GM12878 (cell line): ENCODE measurements at regions not wholly inside any gene's neighbourhood (a gene's known extent, or its start where the extent isn't known, plus 50 kb on each side); places are given as distances from the start of the nearest gene placed in this dataset.

Experiments used
- ATAC-seq: fragments of 200-7000 bp; cut with Tn5 transposase; 3 replicates; pipeline ENCODE4 v1.9.1; 2020; ENCODE audit warnings: mild to moderate bottlenecking, moderate library complexity
- BruUV-seq: library from RNA; stranded (reverse); fragments of 400-500 nt; replicated peaks from 2 replicates; lab custom pipeline; 2021; lab: Mats Ljungman, UMichigan
- CTCF ChIA-PET: fragments of 300-600 bp; sonication (Branson Sonifier 250); formaldehyde crosslinking; extraction: SDS; loops from one replicate; lab custom pipeline; 2021; ENCODE audit warnings: inconsistent platforms; lab: Yijun Ruan, JAX
- POLR2A ChIA-PET: fragments of 350-600 bp; formaldehyde crosslinking; extraction: SDS; loops from one replicate; lab custom pipeline; 2021; ENCODE audit warnings: inconsistent platforms; lab: Charles Lee
- RAD21 ChIA-PET: fragments of 300-600 bp; sonication (Branson Sonifier 250); formaldehyde crosslinking; loops from one replicate; lab custom pipeline; 2023; ENCODE audit warnings: antibody characterized with exemption; ENCODE audit not compliant: unreplicated experiment; lab: Charles Lee
- SMC1A ChIA-PET: fragments of 300-600 bp; sonication (Branson Sonifier 250); formaldehyde crosslinking; loops from one replicate; lab custom pipeline; 2023; ENCODE audit not compliant: unreplicated experiment, uncharacterized antibody; lab: Charles Lee
- DNase-seq: peaks from one replicate; pipeline ENCODE4 v3.0.0-alpha.2; 2011; ENCODE audit warnings: low read depth, low spot score
- FAIRE-seq: peaks from 3 replicates; lab custom pipeline; 2011; peaks lifted over from hg19 to GRCh38; lab: Jason Lieb, UNC
- H2AFZ ChIP-seq: 2 replicates; pipeline ENCODE4 v1.6.0; 2011; ENCODE audit warnings: low read depth, low read length, control low read depth; ENCODE audit not compliant: control insufficient read depth
- H3K27ac ChIP-seq: 2 replicates; pipeline ENCODE4 v1.5.1; 2011; ENCODE audit warnings: control low read depth; ENCODE audit not compliant: control insufficient read depth, insufficient read depth
- H3K27me3 ChIP-seq, 2 experiments: replicated peaks in 1 of 2; 2 replicates each; pipeline versions ENCODE4 v1.6.0 to v1.6.1; 2011; ENCODE audit warnings: low read length in 1 of 2; ENCODE audit not compliant: control insufficient read depth in 2 of 2, insufficient read depth in 2 of 2
- H3K36me3 ChIP-seq, 2 experiments: 2 replicates each; pipeline ENCODE4 v1.5.1; 2011; ENCODE audit warnings: low read length in 1 of 2; ENCODE audit not compliant: control insufficient read depth in 2 of 2, insufficient read depth in 2 of 2
- H3K4me1 ChIP-seq: 2 replicates; pipeline ENCODE4 v1.6.1; 2011; ENCODE audit warnings: mild to moderate bottlenecking, low read length, moderate library complexity, mixed read lengths; ENCODE audit not compliant: control insufficient read depth, insufficient read depth
- H3K4me2 ChIP-seq: 2 replicates; pipeline ENCODE4 v1.6.0; 2011; ENCODE audit warnings: control low read depth; ENCODE audit not compliant: control insufficient read depth, insufficient read depth
- H3K4me3 ChIP-seq: fragments of 200-600 bp; sonication (generic); 2 replicates; pipeline ENCODE4 v1.5.1; 2016
- H3K79me2 ChIP-seq: 2 replicates; pipeline ENCODE4 v1.6.0; 2011; ENCODE audit warnings: low read length; ENCODE audit not compliant: control insufficient read depth, insufficient read depth
- H3K9ac ChIP-seq: 2 replicates; pipeline ENCODE4 v1.8.0; 2011; ENCODE audit warnings: low read length, control low read depth, mixed read lengths; ENCODE audit not compliant: control insufficient read depth, insufficient read depth
- H3K9me3 ChIP-seq: replicated peaks from 3 replicates; pipeline ENCODE4 v1.5.1; 2011; ENCODE audit warnings: mild to moderate bottlenecking, low read length; ENCODE audit not compliant: control insufficient read depth, insufficient read depth
- H4K20me1 ChIP-seq: 2 replicates; pipeline ENCODE4 v1.6.0; 2011; ENCODE audit not compliant: control insufficient read depth, insufficient read depth
- DPF2 ChIP-seq: fragments of 450-650 bp; IDR thresholded peaks from 2 replicates; pipeline ENCODE4 v1.6.1; 2017; ENCODE audit warnings: mild to moderate bottlenecking
- IKZF2 ChIP-seq, 2 experiments: fragments of 450-650 bp; IDR thresholded peaks; 2 replicates each; pipeline ENCODE4 v1.6.1; 2017; ENCODE audit warnings: mild to moderate bottlenecking in 2 of 2, moderate library complexity in 2 of 2
- MTA3 ChIP-seq: IDR thresholded peaks from 2 replicates; pipeline ENCODE4 v1.6.1; 2012; ENCODE audit warnings: low read length, inconsistent platforms, borderline replicate concordance
- RELA ChIP-seq: fragments of 450-650 bp; IDR thresholded peaks from 2 replicates; pipeline ENCODE4 v1.8.0; 2014; ENCODE audit warnings: borderline replicate concordance; ENCODE audit not compliant: partially characterized antibody
- SIN3A ChIP-seq: IDR thresholded peaks from 2 replicates; pipeline ENCODE4 v1.6.1; 2012; ENCODE audit warnings: low read depth, low read length, improper control_type of control experiment
- YY1 ChIP-seq: IDR thresholded peaks from 2 replicates; pipeline ENCODE4 v1.6.1; 2011; ENCODE audit warnings: low read depth, mild to moderate bottlenecking, low read length
- WGBS: methylation state at CpG from one replicate; pipeline ENCODE4 v1.1.6; 2016; ENCODE audit warnings: low lambda C conversion rate; ENCODE audit not compliant: insufficient replicate concordance, insufficient coverage; ENCODE audit errors: missing lambda C conversion rate; 5-methylcytosine and 5-hydroxymethylcytosine counted together
- in situ Hi-C: fragments of 300-500 bp; cut with MboI; formaldehyde crosslinking; loops from 9 replicates; pipeline ENCODE4 v1.14.3; 2018; ENCODE audit warnings: mixed read lengths
- intact Hi-C: fragments of 100-400 bp; cut with micrococcal nuclease; formaldehyde crosslinking; loops from one replicate; pipeline ENCODE4 v1.14.2; 2022; ENCODE audit not compliant: unreplicated experiment
- TF ChIP-seq, protein P1 (sequence below): fragments of 450-650 bp; IDR thresholded peaks from 2 replicates; pipeline ENCODE4 v1.6.1; 2018; ENCODE audit warnings: borderline replicate concordance, mild to moderate bottlenecking; ENCODE audit not compliant: partially characterized antibody

GRCh38 chr16:77643176-77643575 lies 79.1 kb upstream of the NUDT7 start:
- FAIRE-seq (no peak), DNase-seq (no peak), ATAC-seq (no peak)
- H4K20me1 ChIP-seq, result no peaks in the 10 kb centered on the region
- no peak overlapping the region for H2AFZ ChIP-seq
- H3K4me2 ChIP-seq, result no peak overlapping the region
- no peak overlapping the region for H3K9ac ChIP-seq
- no peak for TF ChIP-seq SIN3A
- no peak for TF ChIP-seq YY1
- no peak for TF ChIP-seq DPF2
- no peak for TF ChIP-seq RELA
- TF ChIP-seq MTA3, result no peak
- no peak for TF ChIP-seq IKZF2 (IDR thresholded peaks at IDR 0.05)
- TF ChIP-seq, protein P1, sequence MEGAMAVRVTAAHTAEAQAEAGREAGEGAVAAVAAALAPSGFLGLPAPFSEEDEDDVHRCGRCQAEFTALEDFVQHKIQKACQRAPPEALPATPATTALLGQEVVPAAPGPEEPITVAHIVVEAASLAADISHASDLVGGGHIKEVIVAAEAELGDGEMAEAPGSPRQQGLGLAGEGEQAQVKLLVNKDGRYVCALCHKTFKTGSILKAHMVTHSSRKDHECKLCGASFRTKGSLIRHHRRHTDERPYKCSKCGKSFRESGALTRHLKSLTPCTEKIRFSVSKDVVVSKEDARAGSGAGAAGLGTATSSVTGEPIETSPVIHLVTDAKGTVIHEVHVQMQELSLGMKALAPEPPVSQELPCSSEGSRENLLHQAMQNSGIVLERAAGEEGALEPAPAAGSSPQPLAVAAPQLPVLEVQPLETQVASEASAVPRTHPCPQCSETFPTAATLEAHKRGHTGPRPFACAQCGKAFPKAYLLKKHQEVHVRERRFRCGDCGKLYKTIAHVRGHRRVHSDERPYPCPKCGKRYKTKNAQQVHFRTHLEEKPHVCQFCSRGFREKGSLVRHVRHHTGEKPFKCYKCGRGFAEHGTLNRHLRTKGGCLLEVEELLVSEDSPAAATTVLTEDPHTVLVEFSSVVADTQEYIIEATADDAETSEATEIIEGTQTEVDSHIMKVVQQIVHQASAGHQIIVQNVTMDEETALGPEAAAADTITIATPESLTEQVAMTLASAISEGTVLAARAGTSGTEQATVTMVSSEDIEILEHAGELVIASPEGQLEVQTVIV, result no peak
- ChIA-PET RAD21 (no interaction called here), SMC1A (no interaction called here), POLR2A (no interaction called here), CTCF (interaction anchor here (0.6 kb wide), 1 partner anchor 209 kb away, joined by 4 read pairs; no protein-coding TSS in a partner anchor)
- H3K4me3 ChIP-seq, result no peak overlapping the region
- intact Hi-C loops, result no loop called here
- no peaks in the 10 kb centered on the region for H3K79me2 ChIP-seq
- no peaks in the 10 kb centered on the region for H3K36me3 ChIP-seq
- in situ Hi-C loops, result no loop called here
- no peak overlapping the region for H3K27ac ChIP-seq
- no peaks in the 10 kb centered on the region for H3K27me3 ChIP-seq
- H3K9me3 ChIP-seq, result no peaks in the 10 kb centered on the region
- no peaks in the 10 kb centered on the region for H3K4me1 ChIP-seq
- BruUV-seq, result no TSS peak
- 16% methylated on average over 5 of the region's 5 CpGs for WGBS
